Germinal center (tissue), 1 donor: ENCODE measurements at regions not wholly inside any gene's neighbourhood (a gene's known extent, or its start where the extent isn't known, plus 50 kb on each side); places are given as distances from the start of the nearest gene placed in this dataset.

Experiments used
- DNase-seq: peaks from one replicate; pipeline ENCODE4 v3.0.0; 2012; ENCODE audit warnings: mixed read lengths, low spot score

- no peak for DNase-seq
These were observed 314.9 kb upstream of the TSHZ3 start for GRCh38 chr19:31664096-31664495.

GRCh38 chr19:31664997-31665396 is 315.8 kb upstream of the TSHZ3 start:
- DNase-seq: no peak

- DNase-seq: no peak
These were observed 316.9 kb upstream of the TSHZ3 start for GRCh38 chr19:31666126-31666525.

- no peak for DNase-seq
These were observed 317.9 kb upstream of the TSHZ3 start for GRCh38 chr19:31667106-31667505.

GRCh38 chr19:31668921-31669320 is 319.7 kb upstream of the TSHZ3 start:
- DNase-seq: no peak

- no peak for DNase-seq
These were observed 321.7 kb upstream of the TSHZ3 start for GRCh38 chr19:31670931-31671330.

- no peak for DNase-seq
These were observed 322.3 kb upstream of the TSHZ3 start for GRCh38 chr19:31671411-31672035.

GRCh38 chr19:31674503-31675192 is 325.4 kb upstream of the TSHZ3 start:
- no peak for DNase-seq

GRCh38 chr19:31675193-31675913 is 326.1 kb upstream of the TSHZ3 start:
- DNase-seq: no peak

- no peak for DNase-seq
These were observed 327.2 kb upstream of the TSHZ3 start for GRCh38 chr19:31676271-31677004.

- no peak for DNase-seq
These were observed 329.2 kb upstream of the TSHZ3 start for GRCh38 chr19:31678421-31678820.

GRCh38 chr19:31681121-31681520 is 331.9 kb upstream of the TSHZ3 start:
- DNase-seq: no peak

GRCh38 chr19:31693131-31693932 is 344.1 kb upstream of the TSHZ3 start:
- no peak for DNase-seq

- no peak for DNase-seq
These were observed 344.7 kb upstream of the TSHZ3 start for GRCh38 chr19:31693933-31694269.

GRCh38 chr19:31694761-31695160 is 345.5 kb upstream of the TSHZ3 start:
- DNase-seq: no peak

- no peak for DNase-seq
These were observed 350.2 kb upstream of the TSHZ3 start for GRCh38 chr19:31699421-31699820.

- no peak for DNase-seq
These were observed 351.9 kb upstream of the TSHZ3 start for GRCh38 chr19:31701146-31701545.

GRCh38 chr19:31705656-31706055 is 356.4 kb upstream of the TSHZ3 start:
- DNase-seq: no peak

- no peak for DNase-seq
These were observed 356.9 kb upstream of the TSHZ3 start for GRCh38 chr19:31706131-31706530.

GRCh38 chr19:31706691-31707620 is 357.7 kb upstream of the TSHZ3 start:
- DNase-seq: no peak

GRCh38 chr19:31708520-31708919 is 359.3 kb upstream of the TSHZ3 start:
- no peak for DNase-seq
